DND-41 (cell line): ENCODE measurements at regions not wholly inside any gene's neighbourhood (a gene's known extent, or its start where the extent isn't known, plus 50 kb on each side); places are given as distances from the start of the nearest gene placed in this dataset.

Experiments used
- CTCF ChIP-seq: IDR thresholded peaks from 2 replicates; pipeline ENCODE4 v1.5.1; 2012; ENCODE audit warnings: borderline replicate concordance, low read length, moderate library complexity, mild to moderate bottlenecking; ENCODE audit not compliant: poor library complexity, severe bottlenecking; ENCODE audit errors: extremely low read depth
- EZH2 ChIP-seq: IDR thresholded peaks from 3 replicates; pipeline ENCODE4 v1.6.1; 2012; ENCODE audit warnings: borderline replicate concordance, low read depth, mild to moderate bottlenecking, moderate library complexity, low read length, inconsistent platforms; ENCODE audit not compliant: severe bottlenecking

DNA sequence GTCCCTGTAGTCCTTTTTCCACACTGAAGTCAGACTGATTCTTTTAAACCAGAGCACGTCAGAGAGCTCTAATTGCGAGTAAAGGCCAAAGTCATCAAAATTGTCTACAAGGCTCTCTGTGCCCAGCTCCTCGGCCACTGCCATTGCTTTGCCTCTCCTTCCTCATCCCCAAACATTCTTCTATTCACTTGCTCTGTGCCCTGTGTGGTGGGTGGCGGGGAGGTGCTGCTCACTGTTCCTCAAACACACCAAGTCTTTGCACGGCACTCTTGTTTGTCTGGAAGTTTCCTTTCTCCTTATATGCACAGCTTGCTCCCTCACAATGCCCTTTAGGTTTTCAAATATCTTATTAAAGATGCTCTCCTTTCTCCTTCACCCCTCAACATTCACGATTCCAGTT is 100.1 kb upstream of the FSHR start:
- TF ChIP-seq CTCF (no peak), EZH2 (no peak)
